Bronchial epithelial cell (primary cell): ENCODE measurements at regions not wholly inside any gene's neighbourhood (a gene's known extent, or its start where the extent isn't known, plus 50 kb on each side); places are given as distances from the start of the nearest gene placed in this dataset.

ENCODE experiments used
- DNase-seq: peaks from one replicate; pipeline ENCODE4 v3.0.0-alpha.2; 2010; ENCODE audit warnings: low read depth
- FAIRE-seq: peaks from 2 replicates; lab custom pipeline; 2011; peaks lifted over from hg19 to GRCh38; lab: Jason Lieb, UNC
- H3K27me3 ChIP-seq: 2 replicates; pipeline ENCODE4 v1.5.1; 2011; ENCODE audit warnings: low read length; ENCODE audit not compliant: control insufficient read depth, insufficient read depth
- H3K36me3 ChIP-seq: 2 replicates; pipeline ENCODE4 v1.5.1; 2011; ENCODE audit warnings: low read length; ENCODE audit not compliant: control insufficient read depth, insufficient read depth
- H3K4me3 ChIP-seq: 2 replicates; pipeline ENCODE4 v1.5.1; 2011; ENCODE audit warnings: mild to moderate bottlenecking, low read depth, low read length, control low read depth
- CTCF ChIP-seq: IDR thresholded peaks from 2 replicates; pipeline ENCODE4 v1.5.1; 2011; ENCODE audit warnings: mild to moderate bottlenecking, moderate library complexity, low read length, control low read depth, inconsistent platforms; ENCODE audit not compliant: insufficient read depth, severe bottlenecking

GRCh38 chr10:3265088-3265487 is 92.5 kb upstream of the PITRM1 start:
- DNase-seq, result no peak

GRCh38 chr10:3264161-3264761 is 91.7 kb upstream of the PITRM1 start:
- TF ChIP-seq CTCF, result no peak
- FAIRE-seq (no peak), DNase-seq (no peak)
- Histone ChIP-seq H3K27me3 (peaks cover 2% of the 10 kb centered on the region), H3K4me3 (no peak overlapping the region), H3K36me3 (no peaks in the 10 kb centered on the region)

More at GRCh38 chr10:3265088-3265487, 92.5 kb upstream of the PITRM1 start:
- Histone ChIP-seq H3K27me3 (peaks cover 2% of the 10 kb centered on the region), H3K36me3 (no peaks in the 10 kb centered on the region), H3K4me3 (no peak overlapping the region)
- TF ChIP-seq CTCF, result no peak
- FAIRE-seq, result no peak

- Histone ChIP-seq H3K27me3 (peaks cover 2% of the 10 kb centered on the region), H3K4me3 (no peak overlapping the region), H3K36me3 (no peaks in the 10 kb centered on the region)
- no peak for TF ChIP-seq CTCF
- DNase-seq (no peak), FAIRE-seq (no peak)
Observed at GRCh38 chr10:3263747-3264146, 91.2 kb upstream of the PITRM1 start.

- FAIRE-seq, result no peak
- peaks cover 2% of the 10 kb centered on the region for H3K27me3 ChIP-seq
Observed at GRCh38 chr10:3263082-3263481, 90.5 kb upstream of the PITRM1 start.

DNA sequence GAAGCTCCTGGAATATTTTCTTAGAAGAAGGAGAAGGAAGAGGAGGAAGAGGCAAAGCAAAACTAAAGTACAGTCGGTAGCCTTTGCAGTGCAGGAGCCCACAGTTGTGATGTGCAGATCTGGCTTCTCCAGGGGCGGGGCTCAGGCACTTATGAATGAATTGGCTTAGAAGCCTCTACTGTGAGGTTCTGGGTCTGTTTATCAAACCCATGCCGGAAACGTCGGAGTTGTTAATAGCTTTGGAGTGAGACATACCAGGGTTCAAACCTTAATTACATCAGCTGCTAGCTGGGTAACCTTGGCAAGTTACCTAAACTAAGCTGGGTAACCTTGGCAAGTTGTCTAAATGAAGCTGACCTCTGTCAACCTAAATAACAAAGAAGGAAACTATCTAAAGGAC is 89.3 kb upstream of the PITRM1 start:
- TF ChIP-seq CTCF, result no peak
- FAIRE-seq (no peak), DNase-seq (no peak)
- Histone ChIP-seq H3K27me3 (peaks cover 2% of the 10 kb centered on the region), H3K36me3 (no peaks in the 10 kb centered on the region), H3K4me3 (no peak overlapping the region)

More at GRCh38 chr10:3263082-3263481, 90.5 kb upstream of the PITRM1 start:
- TF ChIP-seq CTCF, result no peak
- Histone ChIP-seq H3K4me3 (no peak overlapping the region), H3K36me3 (no peaks in the 10 kb centered on the region)
- no peak for DNase-seq
